ENCODE measurements at regions not wholly inside any gene's neighbourhood (a gene's known extent, or its start where the extent isn't known, plus 50 kb on each side); places are given as distances from the start of the nearest gene placed in this dataset.

- in situ Hi-C loops (cut with MboI; ENCODE audit: low pct_unique_long_range_greater_than_20kb, low sequenced_read_pairs, unreplicated experiment): no loop called here
- no peak for DNase-seq (ENCODE audit: low spot score)
- no peak for TF ChIP-seq CTCF (IDR thresholded peaks at IDR 0.05; ENCODE audit: extremely low read depth, insufficient read depth, missing control alignments)
Observed at GRCh38 chr3:3693593-3693992, 105.6 kb upstream of the LRRN1 start.

- no peak for DNase-seq (ENCODE audit: low spot score)
- TF ChIP-seq CTCF (IDR thresholded peaks at IDR 0.05; ENCODE audit: extremely low read depth, insufficient read depth, missing control alignments): no peak
- in situ Hi-C loops (cut with MboI; ENCODE audit: low pct_unique_long_range_greater_than_20kb, low sequenced_read_pairs, unreplicated experiment): no loop called here
Observed at GRCh38 chr3:3689601-3690375, 109.4 kb upstream of the LRRN1 start.

GRCh38 chr3:3686907-3687648 lies 112.2 kb upstream of the LRRN1 start:
- in situ Hi-C loops (cut with MboI; ENCODE audit: low pct_unique_long_range_greater_than_20kb, low sequenced_read_pairs, unreplicated experiment): no loop called here
- TF ChIP-seq CTCF (IDR thresholded peaks at IDR 0.05; ENCODE audit: extremely low read depth, insufficient read depth, missing control alignments): no peak
- DNase-seq (ENCODE audit: low spot score): no peak

- in situ Hi-C loops (cut with MboI; ENCODE audit: low pct_unique_long_range_greater_than_20kb, low sequenced_read_pairs, unreplicated experiment): no loop called here
- DNase-seq (ENCODE audit: low spot score): no peak
- no peak for TF ChIP-seq CTCF (IDR thresholded peaks at IDR 0.05; ENCODE audit: extremely low read depth, insufficient read depth, missing control alignments)
Observed at GRCh38 chr3:3685721-3686120, 113.5 kb upstream of the LRRN1 start.

GRCh38 chr3:3683261-3683660 lies 116.0 kb upstream of the LRRN1 start:
- no peak for DNase-seq (ENCODE audit: low spot score)
- in situ Hi-C loops (cut with MboI; ENCODE audit: low pct_unique_long_range_greater_than_20kb, low sequenced_read_pairs, unreplicated experiment): no loop called here
- TF ChIP-seq CTCF (IDR thresholded peaks at IDR 0.05; ENCODE audit: extremely low read depth, insufficient read depth, missing control alignments): no peak

GRCh38 chr3:3675801-3676200 lies 123.4 kb upstream of the LRRN1 start:
- TF ChIP-seq CTCF (IDR thresholded peaks at IDR 0.05; ENCODE audit: extremely low read depth, insufficient read depth, missing control alignments): no peak
- no peak for DNase-seq (ENCODE audit: low spot score)
- in situ Hi-C loops (cut with MboI; ENCODE audit: low pct_unique_long_range_greater_than_20kb, low sequenced_read_pairs, unreplicated experiment): no loop called here

Data from GM13977 (cell line).